ENCODE measurements at regions not wholly inside any gene's neighbourhood (a gene's known extent, or its start where the extent isn't known, plus 50 kb on each side); places are given as distances from the start of the nearest gene placed in this dataset.

DNA sequence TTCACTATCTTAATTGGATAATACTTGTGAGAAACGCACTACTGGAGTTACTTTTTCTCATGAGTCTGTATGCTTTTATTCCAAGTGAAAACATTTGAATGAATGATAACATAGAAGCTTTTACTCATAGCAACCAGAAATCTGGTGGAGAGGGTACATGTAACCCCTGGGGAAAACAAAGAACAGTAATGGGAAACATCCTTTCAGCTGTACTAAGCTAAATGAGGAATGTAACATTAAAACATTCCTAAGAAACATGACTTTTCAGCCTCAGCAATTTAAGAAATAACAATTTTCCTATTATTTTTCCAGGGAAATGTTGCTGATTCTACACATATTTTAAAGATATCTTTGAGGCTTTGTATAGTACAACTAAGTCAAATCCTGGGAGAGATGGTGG is 97.2 kb upstream of the CEP126 start:
- TF ChIP-seq, protein P1, sequence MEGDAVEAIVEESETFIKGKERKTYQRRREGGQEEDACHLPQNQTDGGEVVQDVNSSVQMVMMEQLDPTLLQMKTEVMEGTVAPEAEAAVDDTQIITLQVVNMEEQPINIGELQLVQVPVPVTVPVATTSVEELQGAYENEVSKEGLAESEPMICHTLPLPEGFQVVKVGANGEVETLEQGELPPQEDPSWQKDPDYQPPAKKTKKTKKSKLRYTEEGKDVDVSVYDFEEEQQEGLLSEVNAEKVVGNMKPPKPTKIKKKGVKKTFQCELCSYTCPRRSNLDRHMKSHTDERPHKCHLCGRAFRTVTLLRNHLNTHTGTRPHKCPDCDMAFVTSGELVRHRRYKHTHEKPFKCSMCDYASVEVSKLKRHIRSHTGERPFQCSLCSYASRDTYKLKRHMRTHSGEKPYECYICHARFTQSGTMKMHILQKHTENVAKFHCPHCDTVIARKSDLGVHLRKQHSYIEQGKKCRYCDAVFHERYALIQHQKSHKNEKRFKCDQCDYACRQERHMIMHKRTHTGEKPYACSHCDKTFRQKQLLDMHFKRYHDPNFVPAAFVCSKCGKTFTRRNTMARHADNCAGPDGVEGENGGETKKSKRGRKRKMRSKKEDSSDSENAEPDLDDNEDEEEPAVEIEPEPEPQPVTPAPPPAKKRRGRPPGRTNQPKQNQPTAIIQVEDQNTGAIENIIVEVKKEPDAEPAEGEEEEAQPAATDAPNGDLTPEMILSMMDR (IDR thresholded peaks at IDR 0.05; ENCODE audit: low read length) = no peak
- no peak for TF ChIP-seq EZH2 (optimal IDR thresholded peaks at IDR 0.05; ENCODE audit: low read depth, low read length)
